Daoy (cell line): ENCODE measurements at regions not wholly inside any gene's neighbourhood (a gene's known extent, or its start where the extent isn't known, plus 50 kb on each side); places are given as distances from the start of the nearest gene placed in this dataset.
"Not testable (repeated sequence)": the region's sequence is repeated elsewhere in the genome, so short reads cannot be mapped to it uniquely, and the experiment has no call there.

Source experiments
- DNase-seq: peaks from one replicate; pipeline ENCODE4 v3.0.0-alpha.2; 2015; ENCODE audit warnings: low read depth

GRCh38 chr16:85202631-85203461, 90.6 kb upstream of the CIBAR2 start:
- DNase-seq: no peak

GRCh38 chr16:85203462-85203813, 91.2 kb upstream of the CIBAR2 start:
- no peak for DNase-seq

GRCh38 chr16:85204242-85205010, 92.2 kb upstream of the CIBAR2 start:
- no peak for DNase-seq

- not testable (repeated sequence) for DNase-seq
These were observed 93.0 kb upstream of the CIBAR2 start for GRCh38 chr16:85205257-85205656.

DNA sequence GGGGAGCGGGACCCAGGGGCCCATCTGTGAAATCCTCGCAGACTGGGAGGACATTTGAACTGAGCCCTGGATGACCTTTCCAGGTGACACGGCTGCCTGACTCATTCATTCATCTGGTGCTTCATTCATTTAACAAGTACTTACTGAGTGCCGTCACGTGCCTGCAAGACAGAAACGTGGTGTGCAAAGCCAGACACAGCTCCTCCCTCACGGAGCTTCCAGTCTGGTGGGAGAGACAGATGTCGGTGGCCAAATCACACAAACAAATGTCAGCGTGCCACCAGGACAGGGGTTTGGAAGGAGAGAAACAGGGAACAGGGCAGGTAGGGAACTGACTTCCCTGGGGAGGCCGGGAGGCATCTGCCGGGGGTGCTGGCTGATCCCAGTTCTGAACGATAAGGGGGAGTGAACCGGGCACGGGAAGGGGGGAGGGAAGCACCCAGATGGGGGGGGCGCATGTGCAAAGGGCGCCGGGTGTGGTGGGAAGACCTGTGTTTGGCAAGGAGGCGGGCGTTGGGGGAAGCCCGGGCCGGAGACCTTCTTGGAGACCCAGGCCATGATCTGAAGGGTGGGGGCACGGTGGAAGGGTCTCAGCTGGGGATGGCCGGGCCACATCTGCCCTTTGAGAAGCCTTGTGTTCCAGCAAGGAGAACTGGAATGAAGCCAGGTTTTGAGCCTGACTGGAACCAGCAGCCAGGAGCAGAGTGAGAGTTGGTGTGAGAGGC, 93.6 kb upstream of the CIBAR2 start:
- DNase-seq: no peak

GRCh38 chr16:85206472-85207356, 94.4 kb upstream of the CIBAR2 start:
- no peak for DNase-seq

DNA sequence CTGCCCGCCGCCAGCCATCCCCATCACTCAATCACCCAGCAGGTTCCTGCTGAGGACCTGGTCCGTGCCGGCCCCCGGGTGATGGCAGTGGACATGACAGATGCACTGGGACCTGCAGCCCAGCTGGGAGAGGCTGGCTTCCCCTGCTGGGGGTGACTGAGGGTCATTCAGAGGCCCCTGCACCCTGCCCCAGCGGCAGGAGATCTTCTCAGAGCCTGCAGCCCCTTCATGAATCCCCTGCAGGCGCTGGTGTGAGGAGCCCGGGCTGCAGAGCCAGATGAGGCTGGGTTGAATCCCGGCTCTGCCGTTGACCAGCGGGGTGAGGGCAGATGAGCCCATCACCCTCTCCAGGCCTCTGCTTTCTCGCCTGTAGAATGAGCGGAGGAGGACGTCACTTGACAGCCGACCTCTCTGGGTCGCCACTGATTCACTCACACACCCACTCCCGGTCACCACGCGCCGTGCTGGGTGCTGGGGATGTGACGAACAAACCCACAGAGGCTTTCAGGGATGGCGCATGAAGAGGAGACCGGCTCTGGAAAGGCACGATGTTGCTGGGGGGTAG, 95.2 kb upstream of the CIBAR2 start:
- DNase-seq: no peak

GRCh38 chr16:85208181-85208580, 95.9 kb upstream of the CIBAR2 start:
- DNase-seq: no peak

- DNase-seq: no peak
These were observed 96.6 kb upstream of the CIBAR2 start for GRCh38 chr16:85208643-85209520.

GRCh38 chr16:85209526-85210121, 97.4 kb upstream of the CIBAR2 start:
- no peak for DNase-seq

GRCh38 chr16:85210423-85211169, 98.3 kb upstream of the CIBAR2 start:
- DNase-seq: peak; percentile 69

DNA sequence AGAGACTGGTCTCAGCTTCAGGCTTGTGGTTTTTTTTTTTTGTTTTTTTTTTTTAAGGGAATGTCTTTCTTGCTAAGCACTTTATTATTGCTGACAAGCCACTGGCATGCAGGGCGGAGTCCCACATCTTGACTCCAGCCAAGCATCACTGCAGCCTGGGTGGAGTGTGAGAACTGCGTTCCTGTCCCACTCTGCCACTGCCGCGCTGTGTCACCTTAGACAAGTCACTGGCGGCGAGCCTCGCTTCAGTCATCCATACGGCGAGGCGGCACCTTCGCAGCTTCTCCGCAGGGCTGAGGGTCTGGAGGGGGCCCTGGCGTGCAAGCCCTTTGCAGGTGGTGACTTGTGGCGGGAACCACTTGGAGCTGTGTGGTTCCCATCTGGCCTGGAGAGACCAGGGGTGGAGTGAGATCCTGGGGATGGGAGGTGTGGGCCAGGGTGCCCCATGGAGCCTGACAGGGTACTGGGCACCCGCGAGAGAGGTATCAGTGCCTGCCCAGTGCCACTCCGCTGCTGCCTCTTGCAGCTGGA, 99.1 kb upstream of the CIBAR2 start:
- peak; percentile 51 for DNase-seq

- no peak for DNase-seq
These were observed 101.8 kb upstream of the CIBAR2 start for GRCh38 chr16:85213926-85214675.

DNA sequence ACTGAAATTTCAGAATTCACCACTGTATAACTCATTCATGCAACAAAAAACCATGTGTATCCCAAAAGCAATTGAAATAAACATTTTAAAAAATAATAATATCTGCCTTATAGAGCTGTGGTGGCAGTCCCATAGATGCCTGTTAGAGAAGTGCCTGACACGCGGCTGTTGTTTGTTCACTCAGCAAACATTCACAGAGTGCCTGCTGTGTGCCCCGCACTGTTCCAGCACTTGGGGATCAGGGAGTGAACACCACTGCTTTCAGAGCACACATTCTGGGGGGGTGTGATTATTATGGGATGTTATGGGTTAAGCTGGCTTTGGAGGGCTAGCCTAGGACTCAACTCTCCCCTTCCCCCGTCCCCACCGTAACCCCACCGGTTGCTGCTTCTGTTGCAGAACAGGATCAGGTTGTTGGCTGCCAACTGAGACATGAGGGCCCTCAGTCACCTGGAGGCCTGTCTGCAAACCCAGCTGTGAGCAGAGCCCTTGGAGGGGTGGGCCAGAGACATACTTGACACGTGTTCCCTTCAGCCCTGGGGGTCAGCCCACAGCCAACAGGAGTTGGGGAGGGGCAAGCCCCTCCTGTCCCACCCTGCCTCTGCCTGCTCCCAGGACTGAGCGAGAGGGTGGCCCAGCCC, 103.3 kb upstream of the CIBAR2 start:
- no peak for DNase-seq

DNA sequence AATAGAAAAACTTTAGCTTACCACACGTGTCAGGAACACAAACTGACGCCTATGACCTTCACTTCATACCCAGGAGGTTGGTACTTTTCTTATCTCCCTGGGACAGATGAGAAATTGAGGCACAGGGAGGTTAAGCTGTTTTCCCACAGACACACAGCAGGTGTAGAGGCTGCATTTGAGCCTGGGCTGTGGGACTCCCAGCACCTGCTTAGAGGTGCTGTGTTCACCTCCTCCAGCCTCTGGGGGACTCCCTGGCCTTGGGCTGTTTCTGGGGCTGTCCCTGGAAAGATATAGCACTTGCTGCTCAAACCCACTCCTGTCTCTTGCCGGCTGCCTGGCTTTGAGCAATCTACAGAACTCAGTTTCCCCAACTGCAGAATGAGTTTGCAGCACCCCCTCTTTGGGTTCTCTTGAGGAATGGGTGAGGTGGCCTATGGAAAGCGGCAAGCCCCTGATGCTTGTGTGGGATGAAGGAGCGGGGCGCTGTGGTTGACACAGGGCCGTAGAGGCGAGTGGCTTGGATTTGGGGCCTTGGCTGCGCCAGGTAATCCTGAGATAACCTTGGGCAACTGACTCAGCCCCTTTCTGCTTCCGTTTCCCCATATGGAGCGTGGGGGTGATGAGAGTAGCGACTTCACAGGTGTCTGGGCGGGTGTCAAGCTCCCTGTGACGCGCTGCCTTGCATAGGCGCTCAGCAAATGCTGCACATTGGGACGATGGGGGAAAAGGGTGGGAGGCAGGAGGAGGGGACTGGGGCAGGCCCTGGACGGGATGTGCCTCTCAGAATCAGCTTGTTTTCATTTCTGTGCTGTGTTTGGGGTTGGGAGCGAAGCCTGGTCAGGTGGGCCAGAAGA, 104.5 kb upstream of the CIBAR2 start:
- DNase-seq: no peak

- peak; percentile 77 for DNase-seq
These were observed 108.0 kb upstream of the CIBAR2 start for GRCh38 chr16:85220125-85220839.
